ENCODE measurements at regions not wholly inside any gene's neighbourhood (a gene's known extent, or its start where the extent isn't known, plus 50 kb on each side); places are given as distances from the start of the nearest gene placed in this dataset.
A peak's percentile ranks its signal among the peaks of the same experiment; 100 is the strongest.

DNA sequence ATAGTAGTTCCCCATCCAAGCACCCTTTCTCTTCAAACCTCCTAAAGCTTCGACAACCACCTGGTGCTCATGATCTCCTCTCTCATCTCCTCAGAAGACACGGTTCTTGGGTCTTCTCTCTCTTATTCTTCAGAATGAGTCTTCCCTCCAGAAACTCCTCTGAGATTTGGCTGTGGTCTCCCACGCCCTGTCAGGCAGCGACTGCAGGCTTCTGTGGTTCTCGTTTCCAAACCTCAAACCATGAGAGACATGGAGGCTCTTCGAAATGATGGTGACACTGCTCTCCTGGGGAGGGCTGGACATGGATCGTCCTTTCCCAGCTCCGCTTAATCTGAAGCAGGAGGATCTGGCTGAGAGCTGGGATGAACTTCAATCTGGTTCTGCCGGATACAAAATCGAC is 78.6 kb upstream of the PITRM1 start:
- DNase-seq, result no peak

DNA sequence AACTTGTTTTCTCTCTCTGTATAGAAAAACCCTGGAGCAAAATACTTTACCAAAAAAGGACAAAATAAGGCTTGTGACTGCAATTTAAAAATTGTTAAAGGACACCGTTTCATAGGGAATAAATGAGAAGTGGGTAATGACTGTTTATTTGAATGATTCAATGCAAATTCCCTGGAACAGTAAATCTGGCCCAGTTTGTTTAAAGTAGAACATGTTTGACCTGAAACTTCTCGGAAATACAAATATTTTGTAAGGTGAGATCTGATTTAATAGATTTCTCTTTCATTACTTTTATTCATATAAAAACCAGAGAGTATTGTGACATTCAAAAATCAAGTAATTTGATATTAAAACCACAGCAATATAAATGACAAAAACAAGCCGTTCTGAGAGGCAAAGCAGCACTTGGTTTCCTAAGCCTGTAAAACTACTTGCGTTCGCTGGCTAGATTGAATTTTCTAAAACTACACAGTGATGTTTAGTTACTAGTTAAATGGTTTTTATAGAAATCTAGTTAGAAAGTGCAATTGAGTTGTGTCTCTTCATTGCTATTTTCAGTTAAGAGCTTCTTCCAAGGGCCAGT is 76.8 kb upstream of the PITRM1 start:
- no peak for DNase-seq

DNA sequence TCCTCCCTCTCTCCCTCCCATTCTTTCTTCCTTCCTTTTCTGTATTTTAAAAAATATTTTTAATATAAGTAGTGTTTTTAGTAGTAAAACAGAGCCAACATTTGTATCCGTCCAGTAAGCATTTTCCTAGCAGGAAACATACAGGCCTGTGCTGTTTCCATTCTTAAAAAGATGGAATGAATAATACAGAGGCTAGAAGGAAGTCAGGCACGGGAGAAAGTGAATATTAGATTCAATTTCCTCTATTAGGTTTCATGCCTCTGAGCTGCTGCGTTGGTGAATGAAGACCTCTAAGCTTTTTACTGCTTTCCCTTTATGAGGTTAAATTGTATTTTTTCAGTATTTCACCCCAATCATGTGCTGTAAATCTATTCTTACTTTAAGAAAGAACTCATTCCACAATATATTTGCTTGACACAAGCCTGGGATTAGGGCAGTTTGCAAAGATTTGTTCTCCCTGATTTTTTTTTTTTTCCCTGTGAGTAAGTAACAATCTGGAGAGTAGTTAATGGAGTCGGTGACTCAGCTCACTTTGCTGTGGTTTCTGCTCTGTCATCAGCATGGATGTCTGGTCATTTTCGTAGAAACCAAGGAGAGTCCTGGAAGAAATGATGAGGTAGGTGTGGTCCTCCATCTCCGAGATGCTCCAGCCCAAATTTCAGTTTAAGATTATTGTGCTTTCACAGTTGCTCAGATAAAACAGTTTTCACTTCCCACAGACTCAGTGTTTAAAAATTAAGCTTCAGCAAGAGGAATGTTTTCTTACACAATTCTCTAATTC is 76.1 kb upstream of the PITRM1 start:
- peak; percentile 96 for DNase-seq

DNA sequence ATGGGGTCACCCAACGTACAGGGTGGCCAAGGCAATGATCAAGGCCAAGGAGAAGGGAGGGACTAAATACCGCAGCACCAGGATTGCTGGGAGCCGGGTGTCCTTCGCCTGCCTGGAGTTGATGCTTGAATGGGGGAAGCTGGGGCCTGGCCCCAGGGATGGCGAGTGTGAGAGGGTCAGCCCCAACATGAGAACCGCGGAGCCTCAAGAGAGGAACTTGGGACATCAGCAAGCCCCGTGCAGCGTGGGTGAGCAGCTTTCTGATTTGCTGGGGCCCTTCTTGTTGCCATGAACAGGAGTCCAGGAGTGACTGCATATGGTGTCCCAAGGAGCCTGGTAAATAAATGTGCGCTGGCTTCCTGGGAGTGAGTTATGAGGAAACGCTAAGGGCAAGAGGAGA is 72.8 kb upstream of the PITRM1 start:
- no peak for DNase-seq

DNA sequence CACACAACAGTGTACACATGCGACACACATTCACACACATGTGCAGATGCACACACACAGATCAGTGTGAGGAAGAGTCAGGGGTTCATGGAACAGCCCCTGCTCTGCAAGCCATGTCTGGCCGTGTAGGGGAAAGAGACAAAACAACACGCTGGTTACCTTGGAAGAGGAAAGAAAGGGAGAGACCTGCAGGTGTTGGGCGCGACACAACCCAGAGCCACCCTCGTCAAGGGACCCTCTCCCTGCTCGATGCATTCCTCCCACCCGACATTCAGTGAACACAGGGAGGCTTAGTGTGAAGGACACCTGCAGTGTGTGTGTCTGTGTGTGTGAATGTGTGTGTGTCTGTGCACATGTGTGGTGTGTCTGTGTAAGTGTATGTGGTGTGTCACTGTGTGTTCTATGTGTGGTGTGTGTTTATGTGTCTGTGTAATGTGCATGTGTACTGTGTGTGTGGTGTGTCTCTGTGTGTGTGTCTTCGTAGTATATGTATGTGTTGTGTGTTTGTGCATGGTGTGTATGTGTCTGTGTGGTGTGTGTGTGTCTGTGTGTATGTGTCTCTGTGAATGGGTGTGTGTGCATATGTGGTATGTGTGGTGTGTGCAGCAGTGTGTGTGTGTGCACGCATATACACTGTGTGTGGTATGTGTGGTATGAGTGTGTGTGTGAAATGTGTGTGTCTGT is 69.5 kb upstream of the PITRM1 start:
- DNase-seq, result no peak

DNA sequence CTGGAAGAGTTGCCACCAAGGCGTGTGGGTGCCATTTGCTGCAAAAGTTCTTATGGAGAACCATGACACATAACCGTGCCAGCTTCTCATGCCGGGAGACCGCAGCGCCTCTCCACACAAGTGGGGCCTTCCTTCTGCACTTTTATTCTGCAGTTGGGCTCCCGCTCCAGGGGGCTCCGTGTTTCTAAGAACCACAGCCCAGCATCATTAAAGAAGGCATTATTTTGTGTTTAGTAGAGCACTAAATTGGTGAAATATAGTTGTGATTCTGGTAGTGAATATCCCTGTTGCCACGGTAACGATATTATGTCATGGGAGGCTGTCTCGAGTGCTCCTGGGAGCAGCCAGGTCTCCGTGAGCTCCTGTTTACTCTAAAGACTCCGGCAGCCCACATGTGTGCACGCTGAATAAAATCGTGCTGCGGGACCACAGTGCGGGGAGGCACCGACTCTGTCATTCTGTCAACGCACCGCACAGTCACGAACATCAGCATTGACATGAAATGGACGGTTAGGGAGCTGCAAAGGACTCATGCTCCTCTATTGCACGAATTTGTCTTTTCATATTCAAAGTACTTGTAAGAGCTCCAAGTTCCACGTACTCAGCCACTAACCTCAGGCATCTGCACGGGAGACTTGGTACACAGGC is 68.8 kb upstream of the PITRM1 start:
- DNase-seq, result no peak

DNA sequence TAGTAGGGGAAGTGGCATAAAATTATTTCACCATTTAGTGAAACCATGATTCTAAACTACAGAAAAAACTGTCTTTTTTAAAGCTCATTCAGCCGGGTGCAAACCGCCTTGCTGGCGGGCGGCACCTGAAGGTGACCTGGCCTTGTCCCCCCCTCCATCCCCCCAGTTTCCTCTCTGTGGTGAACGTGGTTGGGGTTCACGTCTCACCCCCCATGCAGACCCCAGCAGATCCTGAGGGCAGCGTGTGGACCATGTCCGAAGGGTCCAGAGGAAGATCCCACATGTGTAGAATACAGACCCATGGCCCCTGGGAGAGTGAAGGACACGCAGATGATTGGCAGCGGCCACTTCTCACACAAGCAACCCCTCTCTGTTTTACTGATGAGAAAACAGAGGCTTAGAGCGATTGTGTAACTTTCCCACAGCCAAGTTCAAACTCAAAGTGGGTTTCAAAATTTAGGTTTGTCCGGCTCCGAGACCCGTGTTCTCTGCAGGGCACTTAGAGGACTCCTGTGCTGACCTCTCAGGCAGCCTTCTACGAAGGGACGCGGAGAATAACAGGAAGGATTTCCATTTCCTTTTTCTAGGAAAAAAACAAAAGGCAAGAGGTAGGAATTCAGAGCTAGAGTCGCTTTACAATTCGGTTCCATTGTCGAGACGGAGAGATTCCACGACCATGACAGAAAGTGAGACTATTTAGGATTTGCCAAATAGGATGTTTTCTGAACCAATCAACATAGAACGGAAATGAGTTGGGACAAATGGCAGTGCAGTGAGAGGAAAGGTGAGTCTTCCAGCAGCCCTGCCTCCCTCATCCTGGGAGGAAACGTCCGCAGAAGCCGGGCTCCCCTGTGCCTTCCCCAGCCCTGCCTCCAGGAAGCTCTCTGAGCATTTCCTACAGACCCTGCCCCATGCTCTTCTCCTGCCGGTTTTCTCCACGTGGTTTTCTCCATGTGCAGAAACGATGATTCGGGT is 67.6 kb upstream of the PITRM1 start:
- no peak for DNase-seq

DNA sequence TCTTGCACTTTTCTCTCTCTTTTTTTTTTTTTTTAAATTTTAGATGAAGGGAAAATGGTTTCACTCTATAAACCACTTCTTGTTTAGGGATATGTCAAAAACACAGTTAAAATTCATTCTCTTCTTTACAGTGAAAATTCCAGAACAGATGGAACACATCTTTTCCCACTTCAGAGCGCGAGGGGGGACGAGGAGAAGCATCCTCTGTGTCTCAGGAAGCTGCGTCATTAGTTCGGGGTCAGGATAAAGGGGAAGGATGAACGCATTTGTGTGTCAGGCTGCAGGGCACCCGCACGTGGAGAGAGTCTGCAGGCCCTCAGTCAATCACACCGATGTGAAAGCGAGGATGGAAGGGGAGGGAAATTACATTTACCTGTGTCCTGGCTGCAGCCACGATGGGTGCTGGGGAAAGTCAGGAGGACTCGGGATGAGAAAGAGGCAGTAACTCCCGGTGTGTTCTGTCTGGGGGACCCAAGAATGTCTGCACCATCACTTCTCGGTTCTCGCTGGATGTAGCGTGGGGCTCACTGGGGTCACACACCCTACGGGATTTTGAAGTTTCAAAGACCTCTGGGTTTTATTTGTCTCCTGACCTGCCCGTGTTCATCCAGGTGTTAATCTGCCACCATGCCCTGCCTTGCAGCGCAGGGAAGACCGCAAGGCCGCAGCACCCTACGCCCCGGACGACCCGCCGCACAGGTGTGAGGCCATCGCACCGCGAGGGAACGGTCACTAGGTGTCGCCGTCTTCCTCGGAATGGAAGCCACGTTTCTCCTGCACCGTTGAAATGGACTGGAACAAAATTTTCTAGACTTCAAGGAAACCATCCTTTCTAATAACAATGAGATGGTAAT is 66.7 kb upstream of the PITRM1 start:
- peak; percentile 56 for DNase-seq

DNA sequence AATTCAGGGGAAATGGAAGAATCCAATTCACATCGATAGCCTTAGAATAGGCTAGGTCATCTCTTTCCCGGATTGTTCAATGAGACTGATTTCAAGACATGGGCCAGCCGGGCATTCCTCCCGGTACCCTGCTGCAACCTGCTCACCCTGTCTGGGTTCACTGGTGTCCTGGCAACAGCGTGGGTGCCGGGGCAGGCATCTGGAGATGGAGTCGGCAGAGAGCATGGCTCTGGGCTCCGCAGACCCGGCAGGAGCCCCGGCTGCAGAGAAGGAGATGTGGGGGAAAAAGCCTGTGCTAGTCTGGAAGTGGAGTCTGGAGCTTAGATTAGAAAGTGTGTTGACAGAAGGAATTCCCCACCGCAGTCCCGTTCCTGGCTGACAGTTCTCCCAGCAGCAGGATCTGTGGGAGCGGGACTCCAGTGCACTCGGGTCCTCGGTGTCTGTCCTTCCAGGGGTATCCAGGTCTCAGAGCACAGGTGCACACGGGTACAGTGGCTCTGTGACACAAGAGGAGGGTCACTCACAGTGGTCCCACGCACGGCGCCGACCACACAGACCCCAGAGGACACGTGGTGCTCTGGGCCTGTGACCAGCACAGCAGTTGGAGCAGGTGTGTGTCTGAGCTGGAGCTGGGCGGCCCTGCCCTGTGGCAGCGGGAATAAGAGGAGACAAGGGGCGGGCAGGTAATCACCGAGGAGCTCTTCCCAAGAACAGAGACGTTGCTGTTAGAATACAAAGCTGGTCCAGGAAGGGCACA is 65.7 kb upstream of the PITRM1 start:
- no peak for DNase-seq

DNA sequence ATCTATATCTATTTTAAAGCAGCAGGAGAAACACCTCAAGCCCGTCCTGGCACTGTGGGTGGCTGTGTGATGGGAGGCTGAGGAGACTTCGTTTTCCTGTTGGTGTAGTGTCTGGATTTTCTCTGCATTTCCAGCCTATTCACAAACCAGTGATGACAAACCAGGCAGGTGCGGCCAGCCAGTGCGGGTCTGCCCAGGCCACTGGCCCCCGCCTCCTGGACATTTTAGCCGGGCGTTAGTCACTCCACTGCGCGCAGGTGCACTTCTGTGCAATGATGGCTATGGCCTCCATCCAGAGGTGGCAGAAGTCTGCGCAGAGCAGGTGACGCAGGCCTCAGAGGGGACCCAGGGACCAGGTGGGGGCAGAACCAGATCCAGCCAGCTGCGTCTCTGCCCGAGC is 64.9 kb upstream of the PITRM1 start:
- DNase-seq, result no peak

DNA sequence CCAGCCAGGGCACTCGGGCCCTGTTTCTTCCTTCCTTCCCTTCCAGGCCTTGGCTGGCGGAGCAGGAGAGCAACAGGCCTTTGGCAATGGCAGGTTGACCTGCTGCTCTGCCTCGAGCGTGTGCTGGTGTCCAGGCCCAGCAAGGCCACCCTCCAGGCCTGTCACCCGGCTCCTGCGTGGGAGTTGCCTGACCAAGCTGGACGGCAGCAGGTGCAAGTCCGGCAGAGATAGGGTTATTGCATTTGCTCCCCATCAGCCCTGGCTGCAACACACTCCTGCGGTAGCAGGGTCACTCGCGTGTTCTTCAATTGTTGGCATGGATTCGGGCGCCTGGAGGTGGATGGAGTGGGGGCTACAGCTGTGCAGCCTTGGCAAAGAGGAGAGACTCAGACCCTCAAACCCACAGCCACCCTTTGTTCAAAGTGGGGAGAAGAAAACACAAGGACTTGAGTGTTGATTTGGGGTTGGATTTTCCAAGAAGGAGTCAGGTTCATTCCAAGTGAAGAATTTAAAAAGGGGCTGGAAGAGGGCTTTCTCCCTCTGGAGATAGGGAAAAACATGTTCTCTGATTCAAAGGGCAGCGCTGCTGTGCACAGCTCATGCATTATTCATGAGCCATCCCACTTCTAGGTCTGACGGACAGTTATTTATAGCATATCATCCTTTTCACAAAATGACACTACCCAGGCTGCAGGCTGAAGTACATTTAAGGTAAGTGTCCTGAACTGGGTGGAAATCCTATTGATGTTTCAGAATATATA is 64.2 kb upstream of the PITRM1 start:
- DNase-seq, result no peak

DNA sequence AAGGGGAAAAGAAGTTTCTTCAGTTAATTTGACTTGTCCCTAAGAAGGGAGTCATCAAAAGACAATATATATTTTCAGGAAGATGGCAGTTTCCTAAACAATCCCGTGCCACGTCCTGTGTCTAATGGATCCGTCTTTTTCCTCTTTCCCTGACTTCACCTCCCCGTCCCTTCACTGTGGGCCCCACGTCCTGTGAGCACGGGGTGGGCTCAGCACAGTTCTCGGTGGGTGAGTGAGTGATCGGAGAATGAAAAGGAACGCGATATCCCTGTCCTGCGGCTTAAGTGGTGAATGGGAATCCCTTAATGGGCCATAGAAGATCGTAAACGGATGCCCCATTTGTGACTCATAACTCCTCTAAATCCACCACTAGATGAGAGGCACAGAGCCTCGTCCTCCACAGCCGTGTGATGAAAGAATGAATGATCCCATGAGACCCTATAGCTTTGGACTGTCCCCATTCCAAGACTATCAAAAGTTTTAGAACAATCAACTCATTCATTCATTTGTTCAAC is 63.5 kb upstream of the PITRM1 start:
- DNase-seq, result no peak

DNA sequence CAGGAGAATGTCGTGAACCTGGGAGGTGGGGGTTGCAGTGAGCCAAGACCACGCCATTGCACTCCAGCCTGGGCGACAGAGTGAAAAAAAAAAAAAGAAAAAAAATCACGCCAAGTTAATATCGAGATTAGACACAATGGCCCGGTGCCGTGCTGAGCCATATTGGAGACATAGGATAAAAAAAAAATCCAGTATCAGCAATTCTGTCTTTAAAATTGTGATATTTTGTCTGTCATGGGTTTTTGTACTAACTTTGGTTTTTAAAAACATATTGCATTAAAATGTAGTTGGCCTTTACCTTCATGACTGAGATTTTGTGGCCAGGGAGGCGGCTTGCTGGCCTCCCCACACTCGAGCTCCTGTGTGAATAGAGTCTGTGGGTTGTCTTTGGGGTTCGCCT is 62.8 kb upstream of the PITRM1 start:
- no peak for DNase-seq

DNA sequence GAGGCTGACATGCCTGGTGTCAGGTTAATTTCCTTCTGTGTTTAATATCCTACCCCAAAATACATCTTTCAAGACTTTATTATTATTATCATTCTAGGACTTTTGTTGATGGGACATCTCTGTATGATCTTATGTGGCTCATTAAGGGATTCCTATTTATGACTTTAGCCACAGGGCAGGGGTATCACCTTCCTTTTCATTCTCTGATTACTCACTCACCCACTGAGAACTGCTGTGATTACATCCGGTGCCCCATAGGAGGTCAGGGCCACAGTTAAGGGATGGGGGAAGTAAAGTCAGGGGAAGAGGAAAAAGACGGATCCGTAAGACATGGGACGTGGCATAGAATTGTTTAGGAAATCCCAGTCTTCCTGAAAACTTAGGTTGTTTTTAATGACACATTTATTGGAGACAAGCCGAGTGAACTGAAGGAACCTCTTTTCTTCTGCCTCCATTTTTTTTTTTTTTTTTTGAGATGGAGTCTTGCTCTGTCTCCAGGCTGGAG is 61.0 kb upstream of the PITRM1 start:
- DNase-seq, result no peak

DNA sequence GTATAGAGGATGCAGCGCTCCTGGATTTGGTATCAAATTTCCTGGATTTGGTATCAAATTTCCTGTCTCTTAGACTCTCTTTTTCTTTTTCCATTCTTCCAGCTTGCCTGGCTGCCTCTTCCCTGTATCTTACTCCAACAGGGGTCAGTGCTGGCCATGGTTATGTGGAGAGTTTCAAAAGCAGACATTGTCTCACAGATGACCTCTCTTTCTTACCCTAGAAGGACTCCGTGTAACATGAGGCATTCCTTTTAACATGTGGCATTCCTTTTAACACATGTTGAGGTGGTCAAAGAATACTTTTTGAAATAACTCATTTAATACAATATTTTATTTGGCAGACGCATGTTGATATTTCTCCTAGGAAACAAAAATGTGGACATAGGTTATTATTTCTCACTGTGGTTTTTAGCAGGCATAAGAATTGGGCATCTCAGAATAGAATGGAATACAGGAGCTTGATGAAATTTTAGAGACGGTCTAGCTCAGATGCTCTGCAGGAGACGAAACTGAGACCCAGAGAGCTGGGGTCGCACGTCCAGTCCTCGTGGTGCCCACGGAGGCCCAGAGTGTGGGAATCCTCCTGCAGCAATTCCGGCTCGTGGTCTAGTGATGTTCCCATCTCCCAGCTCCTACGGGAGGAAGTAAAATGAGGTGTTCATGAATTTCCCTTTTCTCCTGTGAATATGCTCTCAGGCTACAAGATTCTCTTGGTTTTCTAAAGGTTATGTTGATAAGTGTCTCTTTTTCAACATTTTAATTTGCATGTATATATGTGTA is 59.6 kb upstream of the PITRM1 start:
- DNase-seq, result peak; percentile 74

DNA sequence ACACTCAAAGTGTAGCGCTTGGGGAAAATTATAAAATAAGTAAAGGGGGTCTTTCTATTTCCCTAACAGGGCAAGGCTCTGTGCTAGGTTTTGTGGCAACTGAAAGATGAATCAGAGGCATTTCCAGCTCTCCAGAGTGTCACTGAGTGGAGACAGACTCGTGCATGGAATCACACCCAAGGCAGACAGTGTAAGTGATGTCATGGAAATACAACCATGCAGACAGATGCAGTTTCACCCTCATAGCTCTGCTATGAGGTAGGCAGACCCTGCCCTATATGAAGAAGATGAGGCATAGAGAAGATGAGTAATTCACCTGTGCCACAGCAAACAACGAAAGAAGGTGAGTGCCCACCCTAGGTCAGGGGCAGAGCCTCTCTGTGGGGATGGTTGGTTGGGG is 57.2 kb upstream of the PITRM1 start:
- DNase-seq, result peak; percentile 55

DNA sequence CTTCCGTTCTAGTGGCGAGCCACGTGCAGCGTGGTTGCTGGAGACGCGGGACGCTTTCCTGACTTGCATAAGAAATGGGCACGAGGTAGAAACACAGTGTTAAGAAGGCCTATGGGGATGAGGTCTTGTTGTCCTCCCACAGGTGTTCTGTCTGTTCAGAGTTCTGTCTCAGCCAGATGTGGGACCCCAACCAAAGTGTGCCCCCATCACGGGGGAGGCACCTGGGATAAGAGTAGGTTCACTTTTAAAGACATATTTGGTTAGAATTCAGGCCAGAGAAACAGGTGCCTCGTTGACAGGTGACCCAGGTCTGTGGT is 56.0 kb upstream of the PITRM1 start:
- no peak for DNase-seq

DNA sequence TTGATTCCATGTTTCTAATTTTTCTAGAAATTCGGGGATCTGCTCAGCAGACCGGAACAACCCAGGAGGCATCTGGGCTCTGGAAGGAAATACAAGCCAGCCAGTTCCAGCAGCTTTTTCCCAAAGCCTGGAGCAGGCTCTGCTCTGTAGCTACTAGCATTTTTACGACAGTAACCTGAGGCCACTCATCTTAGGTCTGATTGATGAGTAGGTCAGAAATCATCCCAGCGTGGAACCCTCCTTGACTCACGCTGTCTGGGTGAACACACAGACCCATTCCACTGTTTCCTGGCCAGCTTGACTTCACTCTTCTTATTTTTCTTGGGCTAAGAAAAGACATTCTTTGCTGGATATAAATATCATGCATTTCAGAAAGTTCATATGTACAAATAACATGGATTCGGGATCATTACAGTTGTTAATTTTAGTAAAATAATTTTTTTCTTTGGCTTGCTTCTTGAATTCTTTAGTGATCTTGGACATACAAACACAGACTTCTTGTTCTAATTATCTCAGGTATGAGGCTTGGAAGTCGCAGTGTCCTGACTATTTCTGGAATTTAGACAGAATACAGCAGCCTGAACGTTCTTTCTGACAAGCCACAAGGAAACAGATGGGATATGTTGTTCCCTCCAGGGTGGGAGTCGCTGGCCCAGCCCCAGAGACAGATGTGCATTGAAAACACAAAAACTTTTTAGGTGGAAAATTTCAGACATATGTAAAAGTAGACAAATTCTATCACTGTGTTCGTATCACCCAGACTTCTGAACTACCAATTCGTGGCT is 54.6 kb upstream of the PITRM1 start:
- peak; percentile 94 for DNase-seq
